ENCODE measurements at regions not wholly inside any gene's neighbourhood (a gene's known extent, or its start where the extent isn't known, plus 50 kb on each side); places are given as distances from the start of the nearest gene placed in this dataset.

DNA sequence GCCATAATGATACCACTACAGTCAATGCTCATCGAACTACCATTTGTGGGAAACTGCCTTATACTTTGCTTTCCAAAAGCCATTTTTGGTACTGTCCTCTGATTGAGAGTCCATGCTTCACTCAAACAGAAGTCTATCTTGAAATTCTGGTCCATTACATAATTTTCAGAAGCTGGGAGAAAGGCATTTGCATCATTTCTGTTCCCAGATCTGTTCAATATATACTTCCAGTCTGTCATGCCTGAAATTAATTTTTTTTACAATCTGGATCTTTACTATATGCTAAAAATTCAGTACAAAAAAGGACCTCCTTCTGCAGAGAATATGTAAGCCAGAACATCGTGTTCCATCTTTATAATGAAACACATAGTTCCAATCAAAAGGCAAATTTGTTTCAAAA is 528.9 kb upstream of the MEF2C start:
- Histone ChIP-seq H3F3A (ENCODE audit: low read length, unreplicated experiment) (no peaks in the 10 kb centered on the region), H3K4me2 (ENCODE audit: low read length) (no peak overlapping the region), H3K4me3 (ENCODE audit: low read length) (no peak overlapping the region), H3K9ac (ENCODE audit: low read length) (no peak overlapping the region), H3K36me3 (ENCODE audit: low read depth, low read length) (no peaks in the 10 kb centered on the region), H4K20me1 (ENCODE audit: low read length) (no peaks in the 10 kb centered on the region), H3K9me3 (ENCODE audit: low read length) (no peaks in the 10 kb centered on the region), H3K9me2 (replicated peaks; ENCODE audit: low read length) (no peaks in the 10 kb centered on the region), H2AFZ (ENCODE audit: low read length) (no peak overlapping the region), H3K27me3 (ENCODE audit: low read length) (no peaks in the 10 kb centered on the region), H3K4me1 (ENCODE audit: insufficient read depth, low read length) (peaks cover 5% of the 10 kb centered on the region; the same call in 1 of the 2 replicates), H3K79me2 (ENCODE audit: low read length) (no peaks in the 10 kb centered on the region), H3K27ac (ENCODE audit: low read length) (no peak overlapping the region)
- ChIA-PET POLR2A (ENCODE audit: unreplicated experiment) (no interaction called here), CTCF (no interaction called here)
- TF ChIP-seq EZH2phosphoT487 (IDR thresholded peaks at IDR 0.05; ENCODE audit: borderline replicate concordance, low read length) = no peak
- TF ChIP-seq, protein P1, sequence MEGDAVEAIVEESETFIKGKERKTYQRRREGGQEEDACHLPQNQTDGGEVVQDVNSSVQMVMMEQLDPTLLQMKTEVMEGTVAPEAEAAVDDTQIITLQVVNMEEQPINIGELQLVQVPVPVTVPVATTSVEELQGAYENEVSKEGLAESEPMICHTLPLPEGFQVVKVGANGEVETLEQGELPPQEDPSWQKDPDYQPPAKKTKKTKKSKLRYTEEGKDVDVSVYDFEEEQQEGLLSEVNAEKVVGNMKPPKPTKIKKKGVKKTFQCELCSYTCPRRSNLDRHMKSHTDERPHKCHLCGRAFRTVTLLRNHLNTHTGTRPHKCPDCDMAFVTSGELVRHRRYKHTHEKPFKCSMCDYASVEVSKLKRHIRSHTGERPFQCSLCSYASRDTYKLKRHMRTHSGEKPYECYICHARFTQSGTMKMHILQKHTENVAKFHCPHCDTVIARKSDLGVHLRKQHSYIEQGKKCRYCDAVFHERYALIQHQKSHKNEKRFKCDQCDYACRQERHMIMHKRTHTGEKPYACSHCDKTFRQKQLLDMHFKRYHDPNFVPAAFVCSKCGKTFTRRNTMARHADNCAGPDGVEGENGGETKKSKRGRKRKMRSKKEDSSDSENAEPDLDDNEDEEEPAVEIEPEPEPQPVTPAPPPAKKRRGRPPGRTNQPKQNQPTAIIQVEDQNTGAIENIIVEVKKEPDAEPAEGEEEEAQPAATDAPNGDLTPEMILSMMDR (conservative IDR thresholded peaks at IDR 0.05; ENCODE audit: low read depth, low read length) = no peak
- TF ChIP-seq EZH2 (IDR thresholded peaks at IDR 0.05; ENCODE audit: low read length, unreplicated experiment) = no peak
- ATAC-seq (no peak), DNase-seq (no peak)
- BruUV-seq (replicated peaks) = no TSS peak
- intact Hi-C loops (cut with micrococcal nuclease) = no loop called here

DNA sequence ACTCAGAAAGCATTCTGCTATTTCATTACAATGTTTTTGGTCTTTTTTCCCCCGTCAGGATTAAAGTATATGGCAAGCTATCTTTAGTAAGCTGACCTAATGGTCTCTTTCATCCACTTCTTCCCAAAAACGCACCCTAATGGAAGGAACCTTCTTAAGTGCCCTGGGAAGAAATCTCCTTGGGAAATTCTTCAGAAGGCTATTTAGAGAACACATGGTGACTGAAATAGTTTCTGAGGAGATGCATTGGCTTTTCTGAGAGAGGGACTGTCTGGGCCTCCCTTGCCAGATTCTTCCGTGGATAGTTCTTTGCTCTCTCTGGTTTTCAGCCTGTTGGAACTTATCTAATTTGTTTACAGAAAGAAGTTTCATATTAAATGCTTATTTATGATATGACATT is 524.1 kb upstream of the MEF2C start:
- no peaks in the 10 kb centered on the region for H3K36me3 ChIP-seq (ENCODE audit: low read depth, low read length)
- H3K4me3 ChIP-seq (ENCODE audit: low read length) = no peak overlapping the region
- BruUV-seq (replicated peaks) = no TSS peak
- no peak overlapping the region for H3K9ac ChIP-seq (ENCODE audit: low read length)
- H3K27me3 ChIP-seq (ENCODE audit: low read length) = no peaks in the 10 kb centered on the region
- no peaks in the 10 kb centered on the region for H3F3A ChIP-seq (ENCODE audit: low read length, unreplicated experiment)
- H4K20me1 ChIP-seq (ENCODE audit: low read length) = no peaks in the 10 kb centered on the region
- ChIA-PET POLR2A (ENCODE audit: unreplicated experiment) (no interaction called here), CTCF (no interaction called here)
- H3K79me2 ChIP-seq (ENCODE audit: low read length) = no peaks in the 10 kb centered on the region
- H3K9me3 ChIP-seq (ENCODE audit: low read length) = no peaks in the 10 kb centered on the region
- no peak for ATAC-seq
- H2AFZ ChIP-seq (ENCODE audit: low read length) = no peak overlapping the region
- H3K27ac ChIP-seq (ENCODE audit: low read length) = no peak overlapping the region
- no peaks in the 10 kb centered on the region for H3K9me2 ChIP-seq (replicated peaks; ENCODE audit: low read length)
- intact Hi-C loops (cut with micrococcal nuclease) = no loop called here
- TF ChIP-seq EZH2phosphoT487 (IDR thresholded peaks at IDR 0.05; ENCODE audit: borderline replicate concordance, low read length) = no peak
- TF ChIP-seq, protein P1 (conservative IDR thresholded peaks at IDR 0.05; ENCODE audit: low read depth, low read length) = no peak
- no peak for TF ChIP-seq EZH2 (IDR thresholded peaks at IDR 0.05; ENCODE audit: low read length, unreplicated experiment)
- H3K4me2 ChIP-seq (ENCODE audit: low read length) = no peak overlapping the region
- no peak for DNase-seq
- peaks cover 5% of the 10 kb centered on the region; the same call in 1 of the 2 replicates for H3K4me1 ChIP-seq (ENCODE audit: insufficient read depth, low read length)

DNA sequence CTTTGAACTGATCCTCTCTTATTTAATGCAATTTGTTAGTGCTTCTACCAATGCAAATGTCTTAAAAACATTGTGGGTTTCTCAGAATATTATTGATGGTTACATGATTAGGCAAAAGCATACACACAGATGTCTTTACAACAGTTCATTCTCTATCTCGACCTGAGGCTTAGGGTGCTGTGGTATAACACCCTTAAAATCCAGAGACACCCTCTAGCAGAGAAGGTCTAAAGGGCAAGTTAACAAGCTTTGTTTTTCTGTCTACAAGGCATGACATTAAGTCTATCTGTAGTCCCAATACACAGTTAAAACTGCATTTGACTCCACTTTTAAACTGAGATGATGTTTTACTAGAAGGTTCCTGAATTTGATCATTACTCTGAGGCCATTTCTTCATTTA is 518.7 kb upstream of the MEF2C start:
- no peak overlapping the region for H3K27ac ChIP-seq (ENCODE audit: low read length)
- no peak for DNase-seq
- H2AFZ ChIP-seq (ENCODE audit: low read length) = no peak overlapping the region
- H3K27me3 ChIP-seq (ENCODE audit: low read length) = no peaks in the 10 kb centered on the region
- intact Hi-C loops (cut with micrococcal nuclease) = no loop called here
- no peaks in the 10 kb centered on the region for H3K36me3 ChIP-seq (ENCODE audit: low read depth, low read length)
- no peaks in the 10 kb centered on the region for H3F3A ChIP-seq (ENCODE audit: low read length, unreplicated experiment)
- H3K4me2 ChIP-seq (ENCODE audit: low read length) = no peak overlapping the region
- BruUV-seq (replicated peaks) = no TSS peak
- no peak for ATAC-seq
- no peaks in the 10 kb centered on the region for H3K79me2 ChIP-seq (ENCODE audit: low read length)
- CTCF ChIA-PET = no interaction called here
- H3K9ac ChIP-seq (ENCODE audit: low read length) = no peak overlapping the region
- H3K9me2 ChIP-seq (replicated peaks; ENCODE audit: low read length) = no peaks in the 10 kb centered on the region
- H3K4me1 ChIP-seq (ENCODE audit: insufficient read depth, low read length) = peaks cover 10% of the 10 kb centered on the region
- H4K20me1 ChIP-seq (ENCODE audit: low read length) = no peaks in the 10 kb centered on the region
- no peak overlapping the region for H3K4me3 ChIP-seq (ENCODE audit: low read length)
- H3K9me3 ChIP-seq (ENCODE audit: low read length) = no peaks in the 10 kb centered on the region
- POLR2A ChIA-PET (ENCODE audit: unreplicated experiment) = no interaction called here
- TF ChIP-seq, protein P1 (conservative IDR thresholded peaks at IDR 0.05; ENCODE audit: low read depth, low read length) = no peak
- TF ChIP-seq EZH2 (IDR thresholded peaks at IDR 0.05; ENCODE audit: low read length, unreplicated experiment) (no peak), EZH2phosphoT487 (IDR thresholded peaks at IDR 0.05; ENCODE audit: borderline replicate concordance, low read length) (no peak)

Measured in PC-3 (cell line).